GM18951 (cell line): ENCODE measurements at regions not wholly inside any gene's neighbourhood (a gene's known extent, or its start where the extent isn't known, plus 50 kb on each side); places are given as distances from the start of the nearest gene placed in this dataset.

Experiments used
- POLR2A ChIP-seq: IDR thresholded peaks from 4 replicates; pipeline ENCODE4 v1.6.1; 2011; ENCODE audit warnings: mild to moderate bottlenecking; ENCODE audit not compliant: insufficient read length, insufficient read depth; ENCODE audit errors: extremely low read depth
- in situ Hi-C: fragments of 300-500 bp; cut with MboI; formaldehyde crosslinking; loops from one replicate; pipeline ENCODE4 v1.12.0; 2022; ENCODE audit warnings: low sequenced_read_pairs, mixed read lengths, inconsistent platforms; ENCODE audit not compliant: unreplicated experiment

DNA sequence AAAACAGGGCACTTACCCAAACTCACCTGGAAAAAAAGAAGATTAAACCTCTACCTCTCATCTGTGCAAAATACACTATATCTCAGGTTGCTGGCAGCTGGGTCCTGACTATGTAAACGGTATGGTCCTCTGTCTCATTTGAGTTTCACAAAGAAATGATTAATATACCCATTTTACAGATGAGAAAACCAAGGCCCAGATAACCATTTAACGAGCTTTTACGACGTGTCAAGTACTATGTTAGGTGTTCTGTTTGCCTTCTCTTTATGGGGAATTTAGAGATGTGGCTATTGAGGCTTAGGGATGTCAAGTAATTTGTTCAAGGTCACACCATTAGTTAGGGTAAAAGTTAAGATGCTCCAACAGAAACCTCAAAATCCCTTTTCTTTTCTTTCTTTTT lies 140.4 kb upstream of the USP24 start:
- TF ChIP-seq POLR2A: no peak
- in situ Hi-C loops: no loop called here

DNA sequence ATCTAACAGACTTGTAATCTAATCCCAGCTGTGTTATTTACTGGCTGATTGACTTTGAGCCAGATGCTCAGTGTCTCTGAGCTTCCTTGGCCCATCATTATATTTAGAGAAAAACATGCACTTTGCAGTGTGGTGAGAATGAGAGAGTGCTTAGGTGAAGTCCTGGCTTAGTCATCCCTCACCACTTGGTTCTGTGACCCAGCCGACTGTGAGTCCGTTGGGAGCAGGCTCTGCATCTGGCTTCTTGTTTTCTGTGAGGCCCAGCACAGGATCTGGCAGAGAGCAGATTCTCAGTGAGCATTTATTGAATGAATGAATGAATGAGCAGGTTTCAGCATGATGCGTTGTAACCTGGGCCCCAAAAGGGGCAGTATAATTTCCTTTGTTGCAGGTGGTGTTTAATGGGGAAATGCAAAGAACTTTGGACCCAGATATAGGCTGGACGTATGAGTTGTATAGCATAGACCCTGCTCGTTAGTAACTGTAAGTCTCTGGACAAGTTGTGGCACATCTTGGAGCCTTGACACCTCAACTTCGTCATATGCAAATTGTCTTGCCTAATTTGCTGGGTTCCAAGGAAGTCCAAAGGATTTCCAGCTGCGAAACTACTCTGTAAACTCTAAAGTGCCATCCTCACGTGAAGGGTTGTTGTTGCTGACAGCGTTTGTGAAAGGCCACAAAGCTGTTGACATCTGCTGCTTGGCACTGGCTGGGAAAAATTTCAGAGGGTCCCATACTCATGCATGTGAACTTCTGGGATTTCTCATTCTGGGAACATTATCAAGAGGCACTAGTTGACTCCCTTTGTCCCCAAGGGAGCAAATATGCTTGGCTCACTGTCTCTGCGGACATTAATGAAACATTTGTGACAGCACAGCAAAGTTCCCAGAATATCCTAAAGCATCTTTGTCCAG lies 138.8 kb upstream of the USP24 start:
- in situ Hi-C loops: no loop called here
- TF ChIP-seq POLR2A: no peak

DNA sequence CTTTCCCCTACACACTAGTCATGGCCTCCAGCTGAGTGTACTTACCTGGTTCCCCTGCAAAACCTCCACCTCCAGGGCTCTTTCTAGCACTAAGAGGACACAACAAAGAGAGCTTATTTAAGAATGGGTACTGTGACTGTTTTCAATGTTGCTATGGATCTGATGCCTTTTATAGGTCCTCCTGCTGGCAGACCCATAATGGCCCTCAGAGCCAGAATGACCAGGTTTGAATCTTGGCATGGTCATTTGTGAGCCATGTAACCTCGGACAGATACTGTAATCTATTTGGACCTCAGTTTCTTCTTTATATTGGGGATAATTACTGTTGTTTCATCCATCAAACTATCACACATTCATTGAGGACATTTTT lies 137.6 kb upstream of the USP24 start:
- TF ChIP-seq POLR2A: no peak
- in situ Hi-C loops: no loop called here

DNA sequence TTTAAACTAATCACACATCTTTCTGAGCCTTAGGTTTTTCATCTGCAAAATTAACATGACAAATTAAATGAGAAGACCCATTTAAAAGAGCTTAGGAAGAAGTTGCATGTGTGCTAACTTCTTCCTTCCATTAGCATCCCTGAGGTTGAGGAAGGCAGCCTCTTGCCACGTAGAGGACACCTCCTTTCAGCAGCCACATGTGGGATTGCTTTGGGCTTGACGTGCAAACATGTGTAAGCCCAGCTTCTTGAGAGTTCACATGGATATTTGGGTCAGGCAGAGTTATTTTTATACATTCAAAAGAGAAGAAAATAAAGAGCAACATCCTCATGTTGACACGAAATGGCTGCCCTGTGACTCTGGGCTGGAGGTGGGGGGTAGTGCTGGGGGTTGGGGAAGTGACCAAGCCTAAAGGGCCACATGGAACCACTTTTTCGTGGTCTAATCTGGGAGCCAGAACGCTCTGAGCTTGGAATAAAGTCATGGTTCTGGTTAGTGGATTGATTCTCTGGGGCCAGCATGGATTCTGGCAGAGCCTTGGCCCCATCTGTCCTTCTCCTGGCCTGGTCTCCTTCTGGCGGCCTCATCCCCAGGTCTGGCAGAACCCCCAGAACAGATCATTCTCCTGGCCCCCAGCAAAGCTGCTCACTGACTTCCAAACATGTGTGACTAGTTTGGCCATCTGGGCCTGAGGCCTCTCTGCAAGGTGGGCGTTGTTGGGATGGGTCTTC lies 137.1 kb upstream of the USP24 start:
- in situ Hi-C loops: no loop called here
- no peak for TF ChIP-seq POLR2A

DNA sequence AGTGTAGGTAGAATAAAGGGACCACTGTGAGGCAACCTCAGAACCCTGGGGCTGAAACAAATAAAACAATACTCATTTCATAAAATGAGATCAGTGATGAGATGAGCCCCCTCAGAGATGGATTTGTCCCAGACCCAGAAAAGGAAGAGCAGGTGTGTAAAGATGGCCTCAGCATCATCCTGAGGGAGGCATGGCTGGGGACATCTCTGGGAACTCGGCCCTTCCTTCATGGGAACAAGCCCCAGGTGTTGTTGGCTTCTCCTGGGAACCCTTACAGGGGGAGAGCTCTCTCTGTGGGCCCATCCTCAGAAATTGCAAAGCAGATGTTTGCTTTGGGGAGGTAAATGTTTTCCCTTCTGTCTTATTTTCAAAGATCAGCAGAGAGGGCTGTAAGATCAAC lies 133.2 kb upstream of the USP24 start:
- in situ Hi-C loops: no loop called here
- TF ChIP-seq POLR2A: no peak

DNA sequence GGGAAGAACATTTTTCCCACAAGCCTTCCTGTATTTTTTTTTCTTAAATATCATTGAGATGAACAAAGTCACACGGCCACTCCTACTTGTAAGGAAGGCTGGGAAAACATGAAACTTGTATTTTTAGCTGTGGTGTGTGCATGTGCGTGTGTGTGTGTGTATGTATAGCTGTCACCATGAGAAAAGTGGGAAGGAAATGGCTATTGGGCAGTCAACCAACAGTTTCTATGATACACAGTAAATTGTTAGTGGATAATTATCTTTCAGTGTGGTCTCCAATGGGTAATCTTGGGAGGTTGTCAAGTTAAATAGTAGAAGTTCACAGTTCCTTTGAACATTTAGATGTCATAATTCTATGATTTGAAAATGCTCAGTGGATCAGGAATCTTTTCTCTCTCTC lies 132.7 kb upstream of the USP24 start:
- TF ChIP-seq POLR2A: no peak
- in situ Hi-C loops: no loop called here

DNA sequence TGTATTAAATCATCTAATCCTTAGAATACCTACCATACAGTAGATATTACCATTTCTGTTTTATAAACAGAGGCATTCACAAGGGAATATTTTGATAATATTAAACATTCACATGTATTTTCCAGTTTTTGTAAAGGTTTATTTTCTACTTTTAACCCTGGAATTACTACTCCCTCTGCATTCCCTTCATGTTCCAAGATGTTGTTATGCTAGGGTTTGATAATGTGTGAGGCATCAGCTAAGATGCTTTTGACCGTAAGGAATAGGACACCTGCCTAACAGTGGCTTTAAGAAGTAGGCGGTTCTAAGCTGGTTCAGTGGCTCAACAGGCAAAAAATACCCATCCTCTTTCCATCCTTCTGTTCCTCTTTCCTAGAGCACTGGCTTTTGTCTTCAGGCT lies 131.9 kb upstream of the USP24 start:
- in situ Hi-C loops: no loop called here
- TF ChIP-seq POLR2A: no peak

DNA sequence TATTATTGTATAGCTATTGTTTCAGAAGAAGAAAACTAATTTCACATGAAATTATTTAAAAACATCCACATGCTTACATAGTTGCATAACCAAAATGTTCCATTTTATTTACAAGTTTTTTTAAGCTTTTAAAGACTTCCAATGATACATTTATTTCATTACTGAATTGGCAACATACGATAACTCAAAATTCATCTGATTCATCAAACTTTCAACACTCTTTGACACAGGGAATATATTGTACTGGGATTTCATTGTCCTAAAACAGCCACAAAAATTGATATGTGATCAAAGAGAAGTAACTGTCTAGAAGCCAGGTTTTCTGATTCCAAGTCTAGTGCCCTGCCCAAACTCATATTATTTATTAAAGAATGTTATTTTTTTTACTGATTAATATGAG lies 131.4 kb upstream of the USP24 start:
- TF ChIP-seq POLR2A: no peak
- in situ Hi-C loops: no loop called here

DNA sequence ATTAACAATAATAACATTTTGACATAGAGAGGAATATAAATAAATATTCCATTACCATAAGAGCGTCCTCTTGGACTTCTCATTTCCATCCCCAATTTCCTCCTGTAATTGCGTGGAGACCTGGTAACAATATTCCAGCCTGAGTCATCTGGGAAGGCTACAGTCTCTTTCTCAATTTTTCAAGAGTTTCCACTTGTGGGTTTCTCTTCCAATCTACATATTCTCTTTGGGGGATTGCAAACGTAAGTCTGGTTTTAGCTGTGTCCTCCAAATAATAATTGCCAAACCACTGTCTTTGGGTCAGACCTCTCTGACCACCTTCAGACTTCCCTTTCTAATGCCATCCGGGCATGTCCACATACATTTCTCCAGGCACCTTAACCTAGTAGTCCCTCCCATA lies 124.5 kb upstream of the USP24 start:
- in situ Hi-C loops: no loop called here
- TF ChIP-seq POLR2A: no peak

DNA sequence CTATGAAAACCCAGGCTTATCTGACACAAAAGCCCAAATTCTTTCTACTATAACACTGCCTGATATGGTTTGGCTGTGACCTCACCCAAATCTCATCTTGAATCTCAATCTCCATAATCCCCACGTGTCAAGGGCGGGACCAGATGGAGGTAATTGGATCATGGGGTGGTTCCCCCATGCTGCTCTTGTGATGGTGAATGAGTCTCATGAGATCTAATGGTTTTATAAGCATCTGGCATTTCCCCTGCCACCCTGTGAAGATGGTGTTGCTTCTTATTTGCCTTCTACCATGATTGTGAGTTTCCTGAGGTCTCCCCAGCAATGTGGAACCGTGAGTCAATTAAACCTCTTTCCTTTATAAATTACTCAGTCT lies 123.3 kb upstream of the USP24 start:
- in situ Hi-C loops: no loop called here
- TF ChIP-seq POLR2A: no peak

DNA sequence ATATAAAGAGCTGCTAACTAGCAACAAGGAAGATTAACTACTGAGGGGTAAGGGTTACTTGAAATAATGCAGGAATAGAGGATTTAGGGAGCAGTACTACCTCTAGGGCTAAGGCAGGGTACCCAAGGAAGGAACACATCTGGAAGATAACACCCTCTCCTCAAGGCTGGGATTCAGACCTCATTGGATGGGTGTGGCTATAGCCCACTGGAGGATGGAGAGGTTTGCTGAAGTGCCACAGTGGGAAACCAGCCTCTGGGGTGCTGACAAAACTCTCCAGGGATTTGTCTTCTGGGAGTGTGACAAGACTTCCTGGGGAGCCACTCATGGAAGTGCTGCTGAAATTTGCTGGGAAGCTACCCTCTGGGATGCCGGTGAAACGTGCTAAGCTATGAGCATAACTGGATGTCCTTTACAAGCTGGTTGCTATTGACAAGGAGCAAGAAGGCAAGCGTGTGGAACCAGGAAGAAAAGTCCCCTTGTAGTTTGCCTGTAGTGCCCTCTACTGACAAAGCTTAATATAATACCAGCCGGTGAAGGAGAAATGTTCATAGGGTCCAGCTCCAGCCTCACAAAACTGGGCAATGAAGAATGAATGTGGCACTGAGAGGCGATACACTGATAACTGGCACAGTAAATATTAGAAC lies 122.8 kb upstream of the USP24 start:
- no peak for TF ChIP-seq POLR2A
- in situ Hi-C loops: no loop called here

DNA sequence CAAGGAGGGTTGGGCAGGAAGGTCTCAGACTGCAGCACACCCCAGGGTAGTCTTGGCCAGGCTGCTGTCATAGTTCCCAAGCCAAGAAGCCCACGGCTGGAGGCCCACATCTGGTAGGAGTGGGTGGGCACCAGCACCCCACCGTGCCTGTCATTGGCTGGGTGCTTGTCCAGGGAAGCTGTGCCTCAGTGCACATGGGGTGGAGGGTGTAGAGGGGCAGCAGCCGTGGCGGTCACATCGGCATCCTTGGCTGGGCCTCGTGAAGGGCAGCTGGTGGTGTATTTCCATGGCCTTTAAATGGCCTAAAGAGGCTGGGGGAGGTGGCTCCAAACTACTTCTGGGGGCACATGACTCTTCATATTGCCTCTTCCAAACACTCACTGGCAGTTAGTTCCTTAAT lies 119.6 kb upstream of the USP24 start:
- no peak for TF ChIP-seq POLR2A
- in situ Hi-C loops: no loop called here

DNA sequence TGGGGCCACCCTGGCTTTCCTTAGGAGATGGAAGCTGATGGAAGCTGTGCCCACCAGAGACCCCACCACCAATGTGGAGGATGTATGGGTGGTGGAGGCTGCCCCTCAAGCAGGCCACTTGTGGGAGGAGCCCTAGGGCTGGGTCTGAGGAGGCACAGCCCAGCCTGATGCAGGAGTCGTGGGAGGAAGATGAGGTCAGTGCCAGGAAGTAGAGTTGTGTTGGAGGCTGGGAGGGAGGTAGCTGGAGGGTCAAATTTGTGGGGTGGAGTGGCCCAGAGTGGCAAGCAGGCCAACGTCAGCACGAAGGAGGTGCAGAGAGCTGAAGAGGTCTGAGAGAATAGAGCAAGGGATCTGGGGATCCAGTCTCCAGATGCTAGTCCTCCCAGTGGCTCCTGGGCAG lies 119.0 kb upstream of the USP24 start:
- in situ Hi-C loops: no loop called here

DNA sequence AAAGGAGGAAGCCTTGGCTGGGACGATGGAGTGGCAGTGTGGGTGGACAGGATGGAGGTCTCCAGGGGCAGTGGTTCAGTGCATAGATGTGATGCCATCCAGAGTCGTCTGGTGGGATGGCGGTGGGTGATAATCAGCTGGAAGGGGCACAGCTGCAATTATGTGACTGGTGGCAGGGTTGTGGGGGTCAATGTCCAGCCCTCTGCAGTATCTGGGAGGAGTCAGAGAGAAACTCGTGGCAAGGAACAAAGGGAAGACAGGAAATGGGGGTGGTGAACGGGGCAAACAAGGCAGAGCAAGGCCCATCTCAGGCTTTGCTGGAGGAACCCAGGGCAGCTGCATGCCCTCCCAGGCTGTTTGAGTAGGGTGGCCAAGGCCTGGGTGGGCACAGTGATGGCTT lies 118.3 kb upstream of the USP24 start:
- no peak for TF ChIP-seq POLR2A
- in situ Hi-C loops: no loop called here

More for the DNA sequence above, 119.0 kb upstream of the USP24 start:
- TF ChIP-seq POLR2A: no peak
